T-helper 1 cell (primary cell): ENCODE measurements at regions not wholly inside any gene's neighbourhood (a gene's known extent, or its start where the extent isn't known, plus 50 kb on each side); places are given as distances from the start of the nearest gene placed in this dataset.

Experiments
- DNase-seq, 5 donors: peaks; one replicate each; pipeline ENCODE4 v3.0.0-alpha.2; 2012 to 2020

- no peak for DNase-seq
Observed at GRCh38 chr16:73510852-73511251, 462.9 kb upstream of the ZFHX3 start.

- DNase-seq = no peak
Observed at GRCh38 chr16:73506568-73507056, 458.7 kb upstream of the ZFHX3 start.

GRCh38 chr16:73505577-73505976 is 457.6 kb upstream of the ZFHX3 start:
- DNase-seq = no peak

GRCh38 chr16:73504591-73505575 is 457.0 kb upstream of the ZFHX3 start:
- DNase-seq = no peak

- DNase-seq = no peak
Observed at GRCh38 chr16:73503093-73503492, 455.2 kb upstream of the ZFHX3 start.

GRCh38 chr16:73499276-73499675 is 451.3 kb upstream of the ZFHX3 start:
- no peak for DNase-seq

GRCh38 chr16:73485880-73486279 is 438.0 kb upstream of the ZFHX3 start:
- DNase-seq = no peak

GRCh38 chr16:73483934-73484711 is 436.2 kb upstream of the ZFHX3 start:
- DNase-seq = no peak

- no peak for DNase-seq
Observed at GRCh38 chr16:73483076-73483791, 435.3 kb upstream of the ZFHX3 start.

GRCh38 chr16:73482310-73482709 is 434.4 kb upstream of the ZFHX3 start:
- no peak for DNase-seq

- DNase-seq = no peak
Observed at GRCh38 chr16:73480381-73480780, 432.5 kb upstream of the ZFHX3 start.

- DNase-seq = no peak
Observed at GRCh38 chr16:73473713-73474112, 425.8 kb upstream of the ZFHX3 start.

- no peak for DNase-seq
Observed at GRCh38 chr16:73464834-73465233, 416.9 kb upstream of the ZFHX3 start.

- no peak for DNase-seq
Observed at GRCh38 chr16:73459586-73459985, 411.7 kb upstream of the ZFHX3 start.

- DNase-seq = no peak
Observed at GRCh38 chr16:73457851-73458250, 409.9 kb upstream of the ZFHX3 start.

- no peak for DNase-seq
Observed at GRCh38 chr16:73448970-73449369, 401.0 kb upstream of the ZFHX3 start.

GRCh38 chr16:73447846-73448245 is 399.9 kb upstream of the ZFHX3 start:
- DNase-seq = no peak

GRCh38 chr16:73434621-73435020 is 386.7 kb upstream of the ZFHX3 start:
- no peak for DNase-seq

GRCh38 chr16:73433731-73434307 is 385.9 kb upstream of the ZFHX3 start:
- no peak for DNase-seq

GRCh38 chr16:73432850-73433730 is 385.2 kb upstream of the ZFHX3 start:
- no peak for DNase-seq

- no peak for DNase-seq
Observed at GRCh38 chr16:73430138-73430537, 382.2 kb upstream of the ZFHX3 start.

GRCh38 chr16:73428121-73428520 is 380.2 kb upstream of the ZFHX3 start:
- no peak for DNase-seq
